ENCODE measurements at regions not wholly inside any gene's neighbourhood (a gene's known extent, or its start where the extent isn't known, plus 50 kb on each side); places are given as distances from the start of the nearest gene placed in this dataset.

DNA sequence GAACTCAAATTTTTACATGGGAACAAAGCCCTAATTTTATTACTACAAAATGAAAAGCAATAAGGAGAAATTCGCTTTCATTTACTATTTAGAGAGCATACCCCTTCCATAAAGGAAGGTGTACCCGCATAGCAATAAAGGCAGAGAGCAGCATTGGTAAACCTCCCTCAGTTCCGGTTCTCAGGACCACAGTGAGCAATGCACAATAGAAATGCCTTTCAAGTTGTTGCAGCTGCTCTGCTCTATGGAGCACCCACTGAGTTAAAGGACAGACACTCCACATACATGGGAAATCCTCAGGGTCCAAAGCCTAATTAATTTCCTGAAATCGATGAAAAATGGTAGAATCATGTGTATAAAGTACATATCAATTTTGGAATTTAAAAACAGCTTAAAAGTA is 89.9 kb upstream of the MPDZ start:
- no peak for DNase-seq (ENCODE audit: low spot score)
- TF ChIP-seq EZH2phosphoT487 (IDR thresholded peaks at IDR 0.05; ENCODE audit: borderline replicate concordance, low read depth, low read length), result no peak
- TF ChIP-seq, protein P1, sequence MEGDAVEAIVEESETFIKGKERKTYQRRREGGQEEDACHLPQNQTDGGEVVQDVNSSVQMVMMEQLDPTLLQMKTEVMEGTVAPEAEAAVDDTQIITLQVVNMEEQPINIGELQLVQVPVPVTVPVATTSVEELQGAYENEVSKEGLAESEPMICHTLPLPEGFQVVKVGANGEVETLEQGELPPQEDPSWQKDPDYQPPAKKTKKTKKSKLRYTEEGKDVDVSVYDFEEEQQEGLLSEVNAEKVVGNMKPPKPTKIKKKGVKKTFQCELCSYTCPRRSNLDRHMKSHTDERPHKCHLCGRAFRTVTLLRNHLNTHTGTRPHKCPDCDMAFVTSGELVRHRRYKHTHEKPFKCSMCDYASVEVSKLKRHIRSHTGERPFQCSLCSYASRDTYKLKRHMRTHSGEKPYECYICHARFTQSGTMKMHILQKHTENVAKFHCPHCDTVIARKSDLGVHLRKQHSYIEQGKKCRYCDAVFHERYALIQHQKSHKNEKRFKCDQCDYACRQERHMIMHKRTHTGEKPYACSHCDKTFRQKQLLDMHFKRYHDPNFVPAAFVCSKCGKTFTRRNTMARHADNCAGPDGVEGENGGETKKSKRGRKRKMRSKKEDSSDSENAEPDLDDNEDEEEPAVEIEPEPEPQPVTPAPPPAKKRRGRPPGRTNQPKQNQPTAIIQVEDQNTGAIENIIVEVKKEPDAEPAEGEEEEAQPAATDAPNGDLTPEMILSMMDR (conservative IDR thresholded peaks at IDR 0.05; ENCODE audit: low read length), result no peak
- Histone ChIP-seq H3K4me3 (ENCODE audit: low read depth, low read length, poor library complexity, severe bottlenecking) (no peak overlapping the region), H3K9me2 (ENCODE audit: insufficient read depth, low read length) (no peaks in the 10 kb centered on the region), H3K36me3 (ENCODE audit: insufficient read depth, low read length) (no peaks in the 10 kb centered on the region), H3K9me3 (ENCODE audit: low read length) (no peaks in the 10 kb centered on the region), H3K79me2 (ENCODE audit: insufficient read depth, low read depth, low read length) (no peaks in the 10 kb centered on the region), H3K4me2 (ENCODE audit: low read length) (no peak overlapping the region), H3K4me1 (ENCODE audit: insufficient read depth, low read length, poor library complexity, severe bottlenecking) (no peaks in the 10 kb centered on the region), H2AFZ (ENCODE audit: low read length) (no peak overlapping the region), H3K27ac (ENCODE audit: low read depth, low read length, poor library complexity, severe bottlenecking) (no peak overlapping the region), H4K20me1 (ENCODE audit: insufficient read depth, low read length) (no peaks in the 10 kb centered on the region)
- no TSS peak for BruUV-seq (replicated peaks)
- POLR2A ChIA-PET, result no interaction called here
- intact Hi-C loops (cut with micrococcal nuclease; ENCODE audit: unreplicated experiment), result no loop called here
- CTCF ChIA-PET (ENCODE audit: unreplicated experiment), result no interaction called here

DNA sequence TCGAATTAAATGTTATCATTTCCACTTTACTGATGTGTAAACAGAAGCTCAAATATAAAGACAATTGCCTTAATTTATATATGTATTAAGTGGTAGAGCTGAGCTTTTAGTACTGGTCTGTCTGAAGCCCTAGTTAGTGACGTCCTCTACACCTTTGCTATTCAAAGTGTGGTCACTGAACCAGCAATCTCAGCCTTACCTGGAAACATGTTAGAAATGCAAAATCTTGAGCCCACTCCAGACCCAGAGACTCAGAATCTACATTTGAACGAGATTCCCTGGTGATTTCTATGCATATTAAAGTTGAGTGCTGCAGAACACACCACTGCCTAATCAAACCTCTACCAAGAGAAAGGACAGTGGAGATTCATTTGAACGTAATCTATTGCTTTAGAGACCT is 88.3 kb upstream of the MPDZ start:
- Histone ChIP-seq H3K36me3 (ENCODE audit: insufficient read depth, low read length) (no peaks in the 10 kb centered on the region), H3K79me2 (ENCODE audit: insufficient read depth, low read depth, low read length) (no peaks in the 10 kb centered on the region), H3K4me3 (ENCODE audit: low read depth, low read length, poor library complexity, severe bottlenecking) (no peak overlapping the region), H3K9me3 (ENCODE audit: low read length) (no peaks in the 10 kb centered on the region), H3K4me1 (ENCODE audit: insufficient read depth, low read length, poor library complexity, severe bottlenecking) (no peaks in the 10 kb centered on the region), H3K27ac (ENCODE audit: low read depth, low read length, poor library complexity, severe bottlenecking) (no peak overlapping the region), H3K4me2 (ENCODE audit: low read length) (no peak overlapping the region), H4K20me1 (ENCODE audit: insufficient read depth, low read length) (no peaks in the 10 kb centered on the region), H2AFZ (ENCODE audit: low read length) (no peak overlapping the region), H3K9me2 (ENCODE audit: insufficient read depth, low read length) (no peaks in the 10 kb centered on the region)
- no peak for DNase-seq (ENCODE audit: low spot score)
- no TSS peak for BruUV-seq (replicated peaks)
- POLR2A ChIA-PET, result no interaction called here
- CTCF ChIA-PET (ENCODE audit: unreplicated experiment), result no interaction called here
- intact Hi-C loops (cut with micrococcal nuclease; ENCODE audit: unreplicated experiment), result no loop called here
- no peak for TF ChIP-seq EZH2phosphoT487 (IDR thresholded peaks at IDR 0.05; ENCODE audit: borderline replicate concordance, low read depth, low read length)
- TF ChIP-seq, protein P1 (conservative IDR thresholded peaks at IDR 0.05; ENCODE audit: low read length), result no peak

DNA sequence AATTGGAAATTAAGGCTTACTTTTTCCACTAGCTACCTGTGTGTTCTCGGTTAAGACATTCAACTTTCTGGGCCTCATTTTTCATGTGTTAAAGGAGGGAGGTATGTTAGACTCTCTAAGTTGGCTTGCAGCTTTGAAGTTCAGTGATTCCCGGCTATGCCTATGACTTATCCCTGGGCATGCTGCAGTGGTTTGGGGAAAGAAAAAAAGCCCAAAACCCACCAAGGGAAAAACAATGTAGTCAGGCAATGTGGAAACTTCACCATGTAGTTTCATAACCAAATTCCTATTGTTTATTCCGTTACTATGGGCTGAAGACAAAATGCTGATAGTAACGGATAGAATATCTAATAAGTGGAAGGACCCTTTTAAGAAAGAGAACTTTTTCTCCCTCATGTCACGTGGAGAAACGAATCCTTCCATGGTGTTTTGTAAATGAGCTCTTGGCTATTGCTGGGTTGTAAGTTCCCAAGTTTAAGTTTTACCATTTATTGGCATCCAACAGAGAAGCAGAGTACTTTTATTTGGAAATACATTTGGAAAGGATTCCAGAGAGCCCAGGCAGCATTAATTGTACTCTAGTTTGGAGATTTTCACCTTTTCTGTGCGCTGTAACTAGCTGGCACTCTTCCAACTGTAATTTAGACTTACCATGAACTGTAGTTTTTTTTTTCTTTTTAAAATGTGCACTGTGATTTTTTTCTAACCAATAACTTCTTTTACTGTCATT is 84.9 kb upstream of the MPDZ start:
- no peak overlapping the region for H3K4me2 ChIP-seq (ENCODE audit: low read length)
- no TSS peak for BruUV-seq (replicated peaks)
- TF ChIP-seq, protein P1 (conservative IDR thresholded peaks at IDR 0.05; ENCODE audit: low read length), result no peak
- TF ChIP-seq EZH2phosphoT487 (IDR thresholded peaks at IDR 0.05; ENCODE audit: borderline replicate concordance, low read depth, low read length), result no peak
- H3K4me1 ChIP-seq (ENCODE audit: insufficient read depth, low read length, poor library complexity, severe bottlenecking), result no peaks in the 10 kb centered on the region
- no peak for DNase-seq (ENCODE audit: low spot score)
- no peaks in the 10 kb centered on the region for H4K20me1 ChIP-seq (ENCODE audit: insufficient read depth, low read length)
- intact Hi-C loops (cut with micrococcal nuclease; ENCODE audit: unreplicated experiment), result no loop called here
- H2AFZ ChIP-seq (ENCODE audit: low read length), result no peak overlapping the region
- H3K4me3 ChIP-seq (ENCODE audit: low read depth, low read length, poor library complexity, severe bottlenecking), result no peak overlapping the region
- no peaks in the 10 kb centered on the region for H3K79me2 ChIP-seq (ENCODE audit: insufficient read depth, low read depth, low read length)
- ChIA-PET CTCF (ENCODE audit: unreplicated experiment) (no interaction called here), POLR2A (no interaction called here)
- H3K27ac ChIP-seq (ENCODE audit: low read depth, low read length, poor library complexity, severe bottlenecking), result no peak overlapping the region
- no peaks in the 10 kb centered on the region for H3K36me3 ChIP-seq (ENCODE audit: insufficient read depth, low read length)
- H3K9me3 ChIP-seq (ENCODE audit: low read length), result no peaks in the 10 kb centered on the region
- H3K9me2 ChIP-seq (ENCODE audit: insufficient read depth, low read length), result no peaks in the 10 kb centered on the region

Measured in OCI-LY7 (cell line).